VCaP (cell line): ENCODE measurements at regions not wholly inside any gene's neighbourhood (a gene's known extent, or its start where the extent isn't known, plus 50 kb on each side); places are given as distances from the start of the nearest gene placed in this dataset.

Experiments used
- H3K27ac ChIP-seq: fragments of 450-650 bp; 2 replicates; pipeline ENCODE4 v1.5.1; 2017
- TF ChIP-seq, protein P1 (sequence below): fragments of 450-650 bp; conservative IDR thresholded peaks from 2 replicates; pipeline ENCODE4 v1.5.1; 2017; ENCODE audit warnings: mild to moderate bottlenecking, moderate library complexity

- H3K27ac ChIP-seq = no peak overlapping the region
- TF ChIP-seq, protein P1, sequence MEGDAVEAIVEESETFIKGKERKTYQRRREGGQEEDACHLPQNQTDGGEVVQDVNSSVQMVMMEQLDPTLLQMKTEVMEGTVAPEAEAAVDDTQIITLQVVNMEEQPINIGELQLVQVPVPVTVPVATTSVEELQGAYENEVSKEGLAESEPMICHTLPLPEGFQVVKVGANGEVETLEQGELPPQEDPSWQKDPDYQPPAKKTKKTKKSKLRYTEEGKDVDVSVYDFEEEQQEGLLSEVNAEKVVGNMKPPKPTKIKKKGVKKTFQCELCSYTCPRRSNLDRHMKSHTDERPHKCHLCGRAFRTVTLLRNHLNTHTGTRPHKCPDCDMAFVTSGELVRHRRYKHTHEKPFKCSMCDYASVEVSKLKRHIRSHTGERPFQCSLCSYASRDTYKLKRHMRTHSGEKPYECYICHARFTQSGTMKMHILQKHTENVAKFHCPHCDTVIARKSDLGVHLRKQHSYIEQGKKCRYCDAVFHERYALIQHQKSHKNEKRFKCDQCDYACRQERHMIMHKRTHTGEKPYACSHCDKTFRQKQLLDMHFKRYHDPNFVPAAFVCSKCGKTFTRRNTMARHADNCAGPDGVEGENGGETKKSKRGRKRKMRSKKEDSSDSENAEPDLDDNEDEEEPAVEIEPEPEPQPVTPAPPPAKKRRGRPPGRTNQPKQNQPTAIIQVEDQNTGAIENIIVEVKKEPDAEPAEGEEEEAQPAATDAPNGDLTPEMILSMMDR = no peak
These were observed 168.4 kb upstream of the TENM3 start for GRCh38 chr4:182074810-182075209.

DNA sequence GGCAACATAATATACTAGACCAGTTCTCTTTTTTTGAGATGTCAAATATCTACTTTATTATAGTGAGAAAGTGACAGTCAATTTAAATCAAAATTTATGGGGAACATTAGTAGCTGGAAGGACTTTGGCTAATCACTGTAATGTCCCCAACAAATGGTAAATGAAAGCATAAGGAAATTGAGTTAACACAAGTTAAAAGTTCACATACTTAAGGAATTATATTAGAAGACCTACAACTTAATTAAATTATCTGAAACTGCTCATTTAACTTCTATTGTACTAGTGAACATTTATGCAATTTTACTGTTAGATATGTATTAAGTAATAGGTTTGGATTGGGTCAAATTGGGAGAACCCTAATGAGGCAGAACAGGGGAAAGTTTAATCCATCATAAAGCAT, 160.3 kb upstream of the TENM3 start:
- H3K27ac ChIP-seq = no peak overlapping the region
- TF ChIP-seq, protein P1 = no peak

- TF ChIP-seq, protein P1 = no peak
- no peak overlapping the region for H3K27ac ChIP-seq
These were observed 159.4 kb upstream of the TENM3 start for GRCh38 chr4:182083671-182084410.

GRCh38 chr4:182085051-182085480, 158.1 kb upstream of the TENM3 start:
- TF ChIP-seq, protein P1 = no peak
- H3K27ac ChIP-seq = no peak overlapping the region

GRCh38 chr4:182089326-182089725, 153.9 kb upstream of the TENM3 start:
- TF ChIP-seq, protein P1 = peak; percentile 62
- H3K27ac ChIP-seq = no peak overlapping the region

DNA sequence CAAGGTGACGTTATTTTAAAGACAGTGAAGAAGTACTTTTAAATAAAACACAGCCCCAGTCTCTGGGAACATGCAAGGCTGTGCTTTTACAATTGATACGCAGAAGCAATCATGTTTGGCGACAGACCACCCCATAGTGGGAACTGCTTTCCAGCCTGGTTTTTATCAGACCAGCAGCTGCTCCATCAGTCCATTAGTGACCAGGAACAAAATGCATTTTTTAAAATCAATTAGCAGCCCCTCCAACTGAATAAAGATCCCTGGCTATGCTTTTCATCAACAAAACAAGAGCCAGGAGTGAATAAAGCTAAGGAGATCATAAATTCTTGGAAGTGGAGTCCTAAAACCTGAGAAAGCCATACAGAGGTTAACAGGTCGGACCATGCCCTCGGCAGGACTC, 153.0 kb upstream of the TENM3 start:
- H3K27ac ChIP-seq = no peak overlapping the region
- TF ChIP-seq, protein P1 = no peak

GRCh38 chr4:182091128-182091527, 152.1 kb upstream of the TENM3 start:
- TF ChIP-seq, protein P1 = no peak
- H3K27ac ChIP-seq = no peak overlapping the region
